Spinal cord (tissue), 9 donors: ENCODE measurements at regions not wholly inside any gene's neighbourhood (a gene's known extent, or its start where the extent isn't known, plus 50 kb on each side); places are given as distances from the start of the nearest gene placed in this dataset.

Experiments used
- DNase-seq, 6 donors: peaks; one replicate each; pipeline versions ENCODE4 v3.0.0 to v3.0.0-alpha.2; 2013 to 2015; ENCODE audit warnings: low spot score in 6 of 6, low read depth in 4 of 6
- H3K27ac ChIP-seq: one replicate; pipeline ENCODE4 v1.5.1; 2013; ENCODE audit warnings: low read depth, low read length, control low read depth
- H3K27me3 ChIP-seq: one replicate; pipeline ENCODE4 v1.6.1; 2013; ENCODE audit warnings: low read length; ENCODE audit not compliant: control insufficient read depth, insufficient read depth
- H3K36me3 ChIP-seq: one replicate; pipeline ENCODE4 v1.6.1; 2013; ENCODE audit warnings: low read length; ENCODE audit not compliant: control insufficient read depth, insufficient read depth
- H3K4me1 ChIP-seq: one replicate; pipeline ENCODE4 v1.6.1; 2013; ENCODE audit warnings: low read length; ENCODE audit not compliant: control insufficient read depth, insufficient read depth
- H3K4me3 ChIP-seq: one replicate; pipeline ENCODE4 v1.5.1; 2013; ENCODE audit warnings: low read depth, low read length, control low read depth
- H3K9me3 ChIP-seq: one replicate; pipeline ENCODE4 v1.6.1; 2013; ENCODE audit warnings: low read length; ENCODE audit not compliant: control insufficient read depth, insufficient read depth
- WGBS: methylation state at CpG from one replicate; pipeline ENCODE4 v1.1.5; 2013; ENCODE audit warnings: missing lambda C conversion rate; ENCODE audit not compliant: insufficient coverage; 5-methylcytosine and 5-hydroxymethylcytosine counted together
- donor health status: healthy.

DNA sequence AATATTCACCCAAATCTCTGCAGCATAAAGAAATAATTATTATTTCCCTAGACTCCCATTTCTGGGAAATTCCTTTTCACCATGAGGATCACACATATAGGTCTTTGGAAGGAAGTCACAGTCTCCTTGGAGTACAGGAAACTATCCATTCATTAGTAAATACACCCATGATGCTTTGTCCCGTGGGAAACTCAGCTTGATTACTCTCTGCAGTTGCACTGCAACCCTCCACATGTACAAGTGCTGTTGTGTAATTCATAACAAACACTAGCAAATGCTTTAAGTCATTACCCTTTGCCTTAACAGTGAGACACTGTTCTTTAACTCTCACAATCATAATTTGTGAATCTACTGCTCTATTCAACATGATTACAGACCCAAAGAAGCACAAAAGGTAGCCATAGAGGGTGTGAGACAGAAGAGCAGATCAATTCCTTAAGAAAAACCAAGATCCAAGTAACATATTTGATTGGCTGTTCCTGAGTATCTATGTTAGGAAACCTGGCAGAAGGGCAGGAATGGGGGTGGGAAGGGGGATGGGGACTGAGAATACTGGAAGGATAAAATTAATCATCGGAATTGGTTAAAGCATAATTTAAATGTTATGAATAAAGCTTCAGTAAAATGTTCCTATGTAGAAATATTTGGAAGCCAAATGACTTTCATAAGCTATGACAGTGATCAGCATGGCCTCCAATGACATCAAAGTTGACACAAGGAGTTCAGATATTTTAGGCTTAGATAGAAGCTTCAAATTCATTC lies 268.0 kb downstream of the HACE1 start:
- WGBS, result no CpG with 5 or more reads among the region's 2 CpGs
- Histone ChIP-seq H3K9me3 (no peaks in the 10 kb centered on the region), H3K4me1 (no peaks in the 10 kb centered on the region), H3K4me3 (no peak overlapping the region), H3K36me3 (no peaks in the 10 kb centered on the region), H3K27ac (no peak overlapping the region), H3K27me3 (no peaks in the 10 kb centered on the region)
- DNase-seq, result peak in 2 of 6 donors; percentile 23 to 44

DNA sequence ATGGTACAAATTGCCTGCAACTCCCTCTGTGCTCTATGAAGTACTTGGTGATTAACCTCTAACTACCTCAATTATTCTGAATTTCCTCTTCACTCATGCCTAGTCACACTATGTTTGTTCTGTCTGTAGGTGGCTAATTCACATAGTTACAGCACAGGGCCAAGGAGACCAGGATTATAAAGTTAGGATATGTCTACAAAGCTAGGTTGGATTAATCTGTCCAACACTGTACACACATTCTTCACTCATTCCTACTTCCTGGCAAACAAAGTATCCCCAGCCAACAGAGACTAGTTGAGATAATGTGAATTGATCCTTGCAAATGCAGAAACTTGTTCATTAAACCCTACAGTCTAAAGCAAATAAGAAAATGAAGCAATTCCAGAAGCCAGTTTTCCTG lies 269.8 kb downstream of the HACE1 start:
- no peak for DNase-seq
- no peaks in the 10 kb centered on the region for H3K27me3 ChIP-seq
- H3K9me3 ChIP-seq, result no peaks in the 10 kb centered on the region
- no peaks in the 10 kb centered on the region for H3K4me1 ChIP-seq
- H3K36me3 ChIP-seq, result no peaks in the 10 kb centered on the region
- H3K27ac ChIP-seq, result no peak overlapping the region
- no peak overlapping the region for H3K4me3 ChIP-seq

DNA sequence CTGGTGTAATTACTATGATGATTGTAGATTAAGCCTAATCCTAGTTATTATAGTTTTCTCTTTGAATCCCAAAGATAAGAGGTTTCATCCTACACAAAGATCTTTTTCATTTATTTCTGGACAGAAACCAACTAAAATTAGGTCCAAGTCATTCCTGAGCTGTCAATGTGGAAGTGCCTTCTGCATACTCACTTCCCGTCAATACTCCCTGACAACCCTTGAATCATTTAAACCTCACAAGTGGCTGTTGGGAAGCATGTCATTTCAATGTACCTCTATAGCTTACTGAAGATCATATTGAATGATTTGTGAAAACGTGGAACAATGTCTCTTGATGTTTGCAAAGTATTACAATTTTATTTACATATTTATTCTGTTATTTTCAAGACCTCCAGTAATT lies 274.1 kb downstream of the HACE1 start:
- DNase-seq, result peak in 1 of 6 donors; percentile 13
- H3K9me3 ChIP-seq, result no peaks in the 10 kb centered on the region
- no peaks in the 10 kb centered on the region for H3K4me1 ChIP-seq
- no peaks in the 10 kb centered on the region for H3K27me3 ChIP-seq
- WGBS, result no CpG with 5 or more reads among the region's 2 CpGs
- no peak overlapping the region for H3K27ac ChIP-seq
- H3K4me3 ChIP-seq, result no peak overlapping the region
- H3K36me3 ChIP-seq, result no peaks in the 10 kb centered on the region

DNA sequence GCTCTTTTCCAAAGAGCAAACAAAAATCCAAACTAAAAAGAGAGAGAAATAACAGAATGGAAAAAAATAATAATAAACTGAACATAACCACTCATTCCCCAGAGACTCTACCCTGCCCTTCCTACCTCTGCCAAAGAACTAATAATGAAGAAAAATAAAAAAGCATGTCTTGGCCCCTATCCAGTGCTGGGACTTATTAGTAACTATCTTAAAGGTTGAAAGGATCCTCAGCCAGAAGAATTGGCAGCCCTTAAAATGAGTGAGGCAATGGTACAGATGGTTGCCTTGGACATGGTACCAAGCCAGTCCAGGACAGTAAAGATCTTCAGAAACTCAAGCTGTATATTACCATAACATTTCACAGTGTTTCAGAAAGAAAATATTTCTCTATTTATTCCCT lies 279.3 kb downstream of the HACE1 start:
- H3K9me3 ChIP-seq, result no peaks in the 10 kb centered on the region
- no peak overlapping the region for H3K4me3 ChIP-seq
- H3K27ac ChIP-seq, result no peak overlapping the region
- H3K4me1 ChIP-seq, result no peaks in the 10 kb centered on the region
- DNase-seq, result no peak
- H3K27me3 ChIP-seq, result no peaks in the 10 kb centered on the region
- H3K36me3 ChIP-seq, result no peaks in the 10 kb centered on the region

DNA sequence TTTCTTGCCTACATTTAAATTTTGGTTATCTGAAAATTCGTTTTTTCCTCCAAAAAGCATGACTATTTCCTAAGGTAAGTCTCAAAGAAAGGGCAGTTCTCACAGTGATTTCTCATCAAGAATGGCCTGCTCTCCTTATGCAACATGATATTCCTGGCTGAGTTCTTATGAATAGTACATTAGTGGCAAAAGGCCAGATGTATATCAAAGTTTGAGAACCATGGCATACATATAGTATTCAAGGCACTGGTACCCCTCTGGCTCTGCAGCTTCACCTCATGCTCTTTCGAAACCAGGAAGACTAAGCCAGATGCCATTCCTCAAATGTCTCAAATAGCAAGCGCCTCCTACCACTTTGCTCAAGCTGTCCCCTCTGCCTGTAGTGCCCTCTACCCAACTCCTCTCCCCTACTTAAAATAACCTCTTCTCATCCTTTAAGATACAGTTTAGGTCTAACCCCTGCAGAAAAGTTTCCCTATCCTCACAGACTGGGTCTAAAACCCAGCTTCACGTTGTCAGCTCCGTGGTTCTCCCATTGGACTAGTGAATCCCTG lies 280.3 kb downstream of the HACE1 start:
- no peaks in the 10 kb centered on the region for H3K36me3 ChIP-seq
- DNase-seq, result no peak
- H3K4me1 ChIP-seq, result no peaks in the 10 kb centered on the region
- H3K27me3 ChIP-seq, result no peaks in the 10 kb centered on the region
- WGBS, result 89% methylated on average over 4 of the region's 5 CpGs
- no peaks in the 10 kb centered on the region for H3K9me3 ChIP-seq
- H3K4me3 ChIP-seq, result no peak overlapping the region
- H3K27ac ChIP-seq, result no peak overlapping the region

DNA sequence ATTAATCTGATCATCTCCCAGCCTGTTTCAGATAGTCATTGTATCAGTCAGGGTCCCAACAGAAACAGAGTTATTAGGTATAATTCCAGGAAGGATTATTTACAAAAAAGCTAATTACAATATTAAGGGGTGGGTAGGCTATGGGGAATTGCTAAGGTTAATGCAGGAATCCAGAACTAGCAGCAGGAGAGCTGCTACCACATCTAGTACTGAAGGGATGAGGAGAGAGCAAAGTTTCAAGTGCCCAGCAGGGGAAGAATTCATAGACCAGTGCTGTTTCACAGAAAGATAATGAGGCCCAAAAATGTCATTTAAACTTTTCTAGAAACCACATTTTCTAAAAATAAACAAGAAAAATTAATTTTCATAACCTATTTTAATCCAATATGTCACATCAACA lies 284.2 kb downstream of the HACE1 start:
- Histone ChIP-seq H3K27ac (no peak overlapping the region), H3K4me1 (no peaks in the 10 kb centered on the region), H3K36me3 (no peaks in the 10 kb centered on the region), H3K9me3 (no peaks in the 10 kb centered on the region), H3K27me3 (no peaks in the 10 kb centered on the region), H3K4me3 (no peak overlapping the region)
- DNase-seq, result no peak

DNA sequence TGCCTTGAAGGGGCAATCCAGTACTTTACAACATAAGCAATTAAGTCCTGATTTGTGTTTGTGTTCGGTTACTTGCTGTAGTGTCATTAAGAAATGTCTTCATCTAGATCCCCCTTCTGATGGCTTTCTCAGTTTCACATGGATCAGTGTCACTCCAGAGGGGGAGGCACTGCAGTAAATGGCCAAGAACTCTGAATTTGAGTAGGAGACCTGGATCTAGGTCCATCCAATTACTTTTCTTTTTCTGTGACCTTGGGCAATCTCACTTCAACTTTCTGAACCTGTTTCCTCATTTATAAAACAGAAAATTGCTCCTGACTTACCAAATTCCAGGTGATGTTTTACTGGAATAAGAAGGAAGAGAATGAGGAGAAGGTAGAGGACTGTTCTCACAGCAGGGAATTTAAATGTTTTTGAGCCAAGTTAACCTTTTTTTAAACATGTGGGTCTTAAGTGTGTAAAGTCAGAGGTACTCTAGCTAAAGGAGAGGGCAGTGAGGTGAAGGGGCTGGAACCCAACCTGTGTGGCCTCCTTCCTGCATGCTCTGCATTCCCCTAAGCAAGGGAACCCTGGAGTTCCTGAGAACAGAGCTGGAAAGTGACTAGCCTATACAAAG lies 285.5 kb downstream of the HACE1 start:
- Histone ChIP-seq H3K27ac (no peak overlapping the region), H3K9me3 (no peaks in the 10 kb centered on the region), H3K4me1 (no peaks in the 10 kb centered on the region), H3K27me3 (no peaks in the 10 kb centered on the region), H3K4me3 (no peak overlapping the region), H3K36me3 (no peaks in the 10 kb centered on the region)
- DNase-seq, result no peak
- no CpG with 5 or more reads among the region's 1 CpG for WGBS

DNA sequence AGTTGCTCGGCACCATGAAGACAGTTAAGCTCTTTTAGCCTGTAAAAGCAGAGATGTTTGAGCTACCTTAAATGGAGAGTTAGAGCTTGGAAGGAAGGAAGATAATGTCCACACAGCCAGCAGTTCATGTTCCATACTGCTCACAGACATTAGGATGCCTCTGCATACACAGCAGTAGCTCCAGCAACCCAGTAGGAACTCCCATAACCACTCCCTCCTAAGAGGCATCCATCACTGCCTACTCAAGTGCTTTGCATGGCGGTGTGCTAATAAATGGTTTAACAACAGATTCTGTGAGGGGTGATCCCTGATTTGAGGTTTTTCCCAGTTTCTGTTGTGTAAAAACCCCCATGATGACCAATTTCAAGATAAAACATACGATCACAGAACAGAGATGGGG lies 286.4 kb downstream of the HACE1 start:
- H3K4me1 ChIP-seq, result no peaks in the 10 kb centered on the region
- no peaks in the 10 kb centered on the region for H3K9me3 ChIP-seq
- WGBS, result 83% methylated on average over 2 of the region's 3 CpGs
- no peak for DNase-seq
- H3K27me3 ChIP-seq, result no peaks in the 10 kb centered on the region
- no peaks in the 10 kb centered on the region for H3K36me3 ChIP-seq
- H3K27ac ChIP-seq, result no peak overlapping the region
- no peak overlapping the region for H3K4me3 ChIP-seq

DNA sequence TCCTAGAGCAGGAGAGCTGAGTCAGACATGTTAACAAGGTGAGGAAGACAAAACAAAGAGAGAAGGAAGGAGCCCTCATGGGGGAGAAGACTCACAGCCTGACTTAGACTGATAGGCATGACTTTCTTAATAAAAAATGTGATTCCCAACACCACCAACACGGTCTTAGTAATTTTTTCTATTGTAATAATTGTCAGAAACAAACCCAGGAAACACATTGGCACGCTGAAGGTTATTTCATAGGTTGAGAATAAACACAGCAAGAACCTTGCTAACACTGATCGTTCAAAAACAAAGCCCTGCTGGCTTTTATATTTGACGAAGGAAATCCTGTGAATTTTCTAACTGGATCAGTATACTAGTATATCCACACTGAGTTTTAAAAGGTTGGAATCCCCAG lies 286.8 kb downstream of the HACE1 start:
- no peak overlapping the region for H3K4me3 ChIP-seq
- no peaks in the 10 kb centered on the region for H3K36me3 ChIP-seq
- no peak overlapping the region for H3K27ac ChIP-seq
- DNase-seq, result no peak
- no CpG with 5 or more reads among the region's 4 CpGs for WGBS
- no peaks in the 10 kb centered on the region for H3K4me1 ChIP-seq
- no peaks in the 10 kb centered on the region for H3K9me3 ChIP-seq
- no peaks in the 10 kb centered on the region for H3K27me3 ChIP-seq

DNA sequence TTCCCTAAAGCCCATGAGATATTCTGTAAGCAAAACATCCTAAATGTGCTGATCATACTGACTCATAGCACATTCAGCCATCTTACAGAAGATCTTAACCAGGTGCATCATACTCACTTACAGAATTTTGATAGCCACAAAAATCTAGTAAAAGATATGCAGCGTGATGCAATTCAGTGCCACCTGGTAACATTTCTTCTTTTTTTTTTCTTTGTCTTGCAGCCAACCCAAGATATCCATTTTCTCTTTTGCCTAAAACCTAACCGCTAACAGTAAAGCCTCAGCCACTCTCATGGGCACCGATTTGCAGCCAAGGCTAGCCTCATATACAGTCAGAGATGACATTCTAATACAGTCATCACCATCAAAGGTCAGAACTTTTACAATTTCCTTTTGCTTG lies 293.3 kb downstream of the HACE1 start:
- H3K9me3 ChIP-seq, result no peaks in the 10 kb centered on the region
- H3K27me3 ChIP-seq, result no peaks in the 10 kb centered on the region
- WGBS, result 95% methylated on average over 3 of the region's 3 CpGs
- no peaks in the 10 kb centered on the region for H3K36me3 ChIP-seq
- H3K4me1 ChIP-seq, result no peaks in the 10 kb centered on the region
- H3K27ac ChIP-seq, result no peak overlapping the region
- DNase-seq, result no peak
- H3K4me3 ChIP-seq, result no peak overlapping the region
